Fibroblast of mammary gland (primary cell): ENCODE measurements at regions not wholly inside any gene's neighbourhood (a gene's known extent, or its start where the extent isn't known, plus 50 kb on each side); places are given as distances from the start of the nearest gene placed in this dataset.
"Not testable (repeated sequence)": the region's sequence is repeated elsewhere in the genome, so short reads cannot be mapped to it uniquely, and the experiment has no call there.

Experiments
- DNase-seq: peaks from one replicate; pipeline ENCODE4 v3.0.0-alpha.2; 2010; ENCODE audit warnings: low read depth
- H3K4me3 ChIP-seq: 2 replicates; pipeline ENCODE4 v1.5.1; 2011; ENCODE audit warnings: low read depth, mild to moderate bottlenecking, low read length, moderate library complexity; ENCODE audit not compliant: control insufficient read depth
- CTCF ChIP-seq: conservative IDR thresholded peaks from 2 replicates; pipeline ENCODE4 v1.5.1; 2011; ENCODE audit warnings: low read depth, low read length, inconsistent platforms; ENCODE audit not compliant: control insufficient read depth, insufficient read depth

- H3K4me3 ChIP-seq = no peak overlapping the region
- no peak for TF ChIP-seq CTCF
- DNase-seq = peak; percentile 93
Observed at GRCh38 chr5:81825237-81825636, 74.3 kb upstream of the SSBP2 start.

- DNase-seq, H3K4me3 ChIP-seq: not testable (repeated sequence)
Observed at GRCh38 chr5:81823736-81824135, 72.8 kb upstream of the SSBP2 start.

GRCh38 chr5:81820863-81821262, 70.0 kb upstream of the SSBP2 start:
- H3K4me3 ChIP-seq = no peak overlapping the region
- no peak for TF ChIP-seq CTCF
- no peak for DNase-seq

- DNase-seq = no peak
- H3K4me3 ChIP-seq = no peak overlapping the region
- TF ChIP-seq CTCF = no peak
Observed at GRCh38 chr5:81820318-81820636, 69.4 kb upstream of the SSBP2 start.

GRCh38 chr5:81819556-81820317, 68.8 kb upstream of the SSBP2 start:
- peak; percentile 58 for DNase-seq
- TF ChIP-seq CTCF = no peak
- no peak overlapping the region for H3K4me3 ChIP-seq

GRCh38 chr5:81817980-81818379, 67.1 kb upstream of the SSBP2 start:
- TF ChIP-seq CTCF = no peak
- no peak overlapping the region for H3K4me3 ChIP-seq
- no peak for DNase-seq

GRCh38 chr5:81817086-81817485, 66.2 kb upstream of the SSBP2 start:
- no peak for TF ChIP-seq CTCF
- H3K4me3 ChIP-seq = no peak overlapping the region
- DNase-seq = no peak
